A673 (cell line): ENCODE measurements at regions not wholly inside any gene's neighbourhood (a gene's known extent, or its start where the extent isn't known, plus 50 kb on each side); places are given as distances from the start of the nearest gene placed in this dataset.

Experiments used
- BruUV-seq: library from RNA; stranded (reverse); fragments of 400-500 nt; replicated peaks from 2 replicates; lab custom pipeline; 2021; lab: Mats Ljungman, UMichigan
- CTCF ChIA-PET: fragments of 300-600 bp; sonication (Branson Sonifier 250); formaldehyde crosslinking; loops from one replicate; lab custom pipeline; 2022; ENCODE audit warnings: antibody characterized with exemption; lab: Charles Lee
- POLR2A ChIA-PET: fragments of 300-600 bp; sonication (Branson Sonifier 250); formaldehyde crosslinking; loops from one replicate; lab custom pipeline; 2022; ENCODE audit warnings: antibody characterized with exemption; ENCODE audit not compliant: low non-redundant PET; lab: Charles Lee
- DNase-seq: peaks from one replicate; pipeline ENCODE4 v3.0.0-alpha.2; 2015; ENCODE audit warnings: low spot score
- H3K27ac ChIP-seq: fragments of 200-600 bp; sonication (generic); 2 replicates; pipeline ENCODE4 v1.5.1; 2016; ENCODE audit warnings: mixed run types, low read depth, mild to moderate bottlenecking, mixed read lengths, antibody characterized with exemption, low read length; ENCODE audit not compliant: poor library complexity, severe bottlenecking
- H3K27me3 ChIP-seq: fragments of 200-600 bp; sonication (generic); replicated peaks from 2 replicates; pipeline ENCODE4 v1.6.1; 2017; ENCODE audit warnings: mixed run types, low read depth, mild to moderate bottlenecking, mixed read lengths, antibody characterized with exemption, low read length; ENCODE audit not compliant: insufficient read depth, poor library complexity
- H3K36me3 ChIP-seq: fragments of 200-600 bp; sonication (generic); 2 replicates; pipeline ENCODE4 v1.6.1; 2016; ENCODE audit warnings: mixed run types, mild to moderate bottlenecking, mixed read lengths, antibody characterized with exemption, low read length; ENCODE audit not compliant: insufficient read depth, poor library complexity, severe bottlenecking
- H3K4me1 ChIP-seq: fragments of 200-600 bp; sonication (generic); 2 replicates; pipeline ENCODE4 v1.6.1; 2017; ENCODE audit warnings: mixed run types, mild to moderate bottlenecking, mixed read lengths, antibody characterized with exemption, low read length; ENCODE audit not compliant: insufficient read depth, poor library complexity, severe bottlenecking
- H3K4me3 ChIP-seq: fragments of 200-600 bp; sonication (generic); 2 replicates; pipeline ENCODE4 v1.5.1; 2016; ENCODE audit warnings: low read depth, mixed run types, mild to moderate bottlenecking, mixed read lengths, low read length; ENCODE audit not compliant: poor library complexity, severe bottlenecking
- H3K9me3 ChIP-seq: fragments of 200-600 bp; sonication (generic); 2 replicates; pipeline ENCODE4 v1.6.1; 2016; ENCODE audit warnings: mixed run types, low read depth, mild to moderate bottlenecking, mixed read lengths, antibody characterized with exemption, low read length; ENCODE audit not compliant: poor library complexity, severe bottlenecking
- CTCF ChIP-seq: fragments of 300-800, 200-600 bp; sonication (generic); conservative IDR thresholded peaks from 2 replicates; pipeline ENCODE4 v1.5.1; 2017; ENCODE audit warnings: low read depth, mild to moderate bottlenecking, antibody characterized with exemption, low read length, moderate library complexity, mixed read lengths
- EZH2 ChIP-seq: fragments of 200-600 bp; sonication (generic); IDR thresholded peaks from 2 replicates; pipeline ENCODE4 v1.6.1; 2017; ENCODE audit warnings: borderline replicate concordance, low read depth, mild to moderate bottlenecking, mixed read lengths, antibody characterized with exemption, low read length; ENCODE audit not compliant: poor library complexity, severe bottlenecking
- intact Hi-C: fragments of 100-400 bp; cut with micrococcal nuclease; formaldehyde crosslinking; loops from one replicate; pipeline ENCODE4 v1.10.0; 2022; ENCODE audit not compliant: unreplicated experiment

DNA sequence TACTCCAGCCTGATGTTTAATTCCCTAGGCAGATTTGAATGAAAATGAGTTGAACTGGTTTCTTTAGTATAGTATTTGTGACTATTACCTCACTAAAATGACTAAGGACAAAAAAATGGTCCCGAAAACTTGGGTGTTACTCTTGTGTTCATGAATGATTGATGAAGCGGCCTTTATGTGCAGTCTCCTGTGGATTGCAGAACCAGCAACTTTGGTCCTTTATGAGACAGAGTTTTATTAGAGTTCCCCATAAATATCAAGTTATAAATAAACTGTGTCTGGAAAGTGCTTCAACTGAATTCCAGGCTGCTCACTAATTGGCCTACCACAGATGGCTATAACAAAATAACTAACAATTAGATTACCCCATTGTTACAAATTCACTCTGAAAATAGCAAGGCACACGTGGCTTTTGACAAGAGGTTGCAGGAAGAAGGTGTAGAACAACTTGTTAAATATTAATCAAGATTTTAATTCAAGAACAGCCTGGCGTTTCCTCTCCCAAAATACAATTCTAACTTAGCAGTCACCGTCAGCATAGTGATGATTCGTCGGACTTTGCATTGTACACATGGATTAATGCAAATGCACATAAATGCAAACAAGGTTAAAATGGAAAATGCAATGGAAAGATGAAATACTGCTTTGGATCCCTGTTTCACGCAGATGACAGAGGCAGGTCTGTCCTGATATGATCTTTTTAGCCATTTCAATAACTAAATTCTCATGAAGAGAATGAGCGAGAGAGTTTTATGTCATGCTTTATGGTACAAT, 567.3 kb upstream of the ZNF717 start:
- Histone ChIP-seq H3K27ac (no peak overlapping the region), H3K4me1 (no peaks in the 10 kb centered on the region), H3K9me3 (no peaks in the 10 kb centered on the region), H3K27me3 (no peaks in the 10 kb centered on the region), H3K36me3 (no peaks in the 10 kb centered on the region), H3K4me3 (no peak overlapping the region)
- DNase-seq, result peak; percentile 33
- POLR2A ChIA-PET, result no interaction called here
- CTCF ChIA-PET, result no interaction called here
- no TSS peak for BruUV-seq
- intact Hi-C loops, result no loop called here
- no peak for TF ChIP-seq CTCF
- TF ChIP-seq EZH2, result no peak

DNA sequence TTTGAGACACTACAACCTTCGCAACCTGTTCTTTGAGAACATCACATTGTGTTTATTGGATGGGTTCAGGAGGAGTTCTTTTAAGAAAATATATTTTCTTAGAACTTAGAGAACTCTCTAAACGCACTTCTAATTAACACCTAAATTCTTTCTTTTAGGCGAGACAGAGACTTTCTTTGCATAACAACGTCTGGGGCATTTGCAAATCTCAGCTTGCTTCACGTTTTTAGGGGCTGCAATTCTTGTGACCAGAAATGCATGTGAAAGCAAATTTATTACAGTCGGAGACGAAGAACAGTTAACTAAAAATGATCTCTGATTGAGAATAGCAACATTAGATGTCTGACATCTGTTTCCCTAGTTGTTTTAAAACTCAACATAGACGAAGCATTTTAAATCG, 568.3 kb upstream of the ZNF717 start:
- no peaks in the 10 kb centered on the region for H3K27me3 ChIP-seq
- H3K36me3 ChIP-seq, result no peaks in the 10 kb centered on the region
- H3K27ac ChIP-seq, result no peak overlapping the region
- TF ChIP-seq CTCF (no peak), EZH2 (no peak)
- H3K4me1 ChIP-seq, result no peaks in the 10 kb centered on the region
- intact Hi-C loops, result no loop called here
- no peak for DNase-seq
- no peaks in the 10 kb centered on the region for H3K9me3 ChIP-seq
- POLR2A ChIA-PET, result no interaction called here
- CTCF ChIA-PET, result no interaction called here
- BruUV-seq, result no TSS peak
- no peak overlapping the region for H3K4me3 ChIP-seq

DNA sequence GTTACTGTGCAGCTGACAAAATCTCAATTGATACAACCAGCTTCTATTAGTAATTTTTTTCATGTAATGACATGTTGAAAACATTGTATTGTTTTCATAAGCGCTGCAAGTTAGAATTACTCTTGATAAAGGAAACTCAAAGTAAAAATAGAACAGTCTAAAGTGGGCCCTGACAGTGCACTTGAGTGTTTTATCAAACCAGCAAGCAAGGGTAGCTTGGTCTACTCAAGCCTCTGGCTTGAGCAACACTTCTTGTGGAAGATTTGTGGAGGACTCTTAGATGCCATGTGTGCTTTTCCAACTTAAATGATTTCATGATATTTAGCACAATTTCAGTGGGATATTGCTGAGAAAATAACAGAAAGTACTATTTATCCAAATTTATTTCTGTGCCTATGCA, 575.7 kb upstream of the ZNF717 start:
- CTCF ChIA-PET, result no interaction called here
- POLR2A ChIA-PET, result no interaction called here
- Histone ChIP-seq H3K27ac (no peak overlapping the region), H3K9me3 (no peaks in the 10 kb centered on the region), H3K27me3 (no peaks in the 10 kb centered on the region), H3K36me3 (no peaks in the 10 kb centered on the region), H3K4me1 (no peaks in the 10 kb centered on the region), H3K4me3 (no peak overlapping the region)
- no peak for DNase-seq
- TF ChIP-seq EZH2, result no peak
- TF ChIP-seq CTCF, result no peak
- BruUV-seq, result no TSS peak
- intact Hi-C loops, result no loop called here
